ENCODE measurements at regions not wholly inside any gene's neighbourhood (a gene's known extent, or its start where the extent isn't known, plus 50 kb on each side); places are given as distances from the start of the nearest gene placed in this dataset.

- Histone ChIP-seq H3K4me1 (ENCODE audit: control insufficient read depth, insufficient read depth, low read length) (no peaks in the 10 kb centered on the region), H3K4me3 (ENCODE audit: low read depth in 2 of 2, low read length in 2 of 2) (no peak overlapping the region), H3K27me3 (ENCODE audit: control insufficient read depth, insufficient read depth, low read length) (no peaks in the 10 kb centered on the region), H3K27ac (ENCODE audit: low read length) (no peak overlapping the region), H3K9me3 (ENCODE audit: control insufficient read depth, insufficient read depth, low read depth, low read length) (no peaks in the 10 kb centered on the region), H3K36me3 (ENCODE audit: control insufficient read depth, insufficient read depth, low read length) (no peaks in the 10 kb centered on the region)
- TF ChIP-seq TCF7L2 (IDR thresholded peaks at IDR 0.05; ENCODE audit: low read depth, low read length) = no peak
- TF ChIP-seq, protein P1, sequence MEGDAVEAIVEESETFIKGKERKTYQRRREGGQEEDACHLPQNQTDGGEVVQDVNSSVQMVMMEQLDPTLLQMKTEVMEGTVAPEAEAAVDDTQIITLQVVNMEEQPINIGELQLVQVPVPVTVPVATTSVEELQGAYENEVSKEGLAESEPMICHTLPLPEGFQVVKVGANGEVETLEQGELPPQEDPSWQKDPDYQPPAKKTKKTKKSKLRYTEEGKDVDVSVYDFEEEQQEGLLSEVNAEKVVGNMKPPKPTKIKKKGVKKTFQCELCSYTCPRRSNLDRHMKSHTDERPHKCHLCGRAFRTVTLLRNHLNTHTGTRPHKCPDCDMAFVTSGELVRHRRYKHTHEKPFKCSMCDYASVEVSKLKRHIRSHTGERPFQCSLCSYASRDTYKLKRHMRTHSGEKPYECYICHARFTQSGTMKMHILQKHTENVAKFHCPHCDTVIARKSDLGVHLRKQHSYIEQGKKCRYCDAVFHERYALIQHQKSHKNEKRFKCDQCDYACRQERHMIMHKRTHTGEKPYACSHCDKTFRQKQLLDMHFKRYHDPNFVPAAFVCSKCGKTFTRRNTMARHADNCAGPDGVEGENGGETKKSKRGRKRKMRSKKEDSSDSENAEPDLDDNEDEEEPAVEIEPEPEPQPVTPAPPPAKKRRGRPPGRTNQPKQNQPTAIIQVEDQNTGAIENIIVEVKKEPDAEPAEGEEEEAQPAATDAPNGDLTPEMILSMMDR (IDR thresholded peaks at IDR 0.05) = no peak
- TF ChIP-seq POLR2AphosphoS5 (IDR thresholded peaks at IDR 0.05; ENCODE audit: low read depth, low read length) = no peak
- TF ChIP-seq, protein P2, sequence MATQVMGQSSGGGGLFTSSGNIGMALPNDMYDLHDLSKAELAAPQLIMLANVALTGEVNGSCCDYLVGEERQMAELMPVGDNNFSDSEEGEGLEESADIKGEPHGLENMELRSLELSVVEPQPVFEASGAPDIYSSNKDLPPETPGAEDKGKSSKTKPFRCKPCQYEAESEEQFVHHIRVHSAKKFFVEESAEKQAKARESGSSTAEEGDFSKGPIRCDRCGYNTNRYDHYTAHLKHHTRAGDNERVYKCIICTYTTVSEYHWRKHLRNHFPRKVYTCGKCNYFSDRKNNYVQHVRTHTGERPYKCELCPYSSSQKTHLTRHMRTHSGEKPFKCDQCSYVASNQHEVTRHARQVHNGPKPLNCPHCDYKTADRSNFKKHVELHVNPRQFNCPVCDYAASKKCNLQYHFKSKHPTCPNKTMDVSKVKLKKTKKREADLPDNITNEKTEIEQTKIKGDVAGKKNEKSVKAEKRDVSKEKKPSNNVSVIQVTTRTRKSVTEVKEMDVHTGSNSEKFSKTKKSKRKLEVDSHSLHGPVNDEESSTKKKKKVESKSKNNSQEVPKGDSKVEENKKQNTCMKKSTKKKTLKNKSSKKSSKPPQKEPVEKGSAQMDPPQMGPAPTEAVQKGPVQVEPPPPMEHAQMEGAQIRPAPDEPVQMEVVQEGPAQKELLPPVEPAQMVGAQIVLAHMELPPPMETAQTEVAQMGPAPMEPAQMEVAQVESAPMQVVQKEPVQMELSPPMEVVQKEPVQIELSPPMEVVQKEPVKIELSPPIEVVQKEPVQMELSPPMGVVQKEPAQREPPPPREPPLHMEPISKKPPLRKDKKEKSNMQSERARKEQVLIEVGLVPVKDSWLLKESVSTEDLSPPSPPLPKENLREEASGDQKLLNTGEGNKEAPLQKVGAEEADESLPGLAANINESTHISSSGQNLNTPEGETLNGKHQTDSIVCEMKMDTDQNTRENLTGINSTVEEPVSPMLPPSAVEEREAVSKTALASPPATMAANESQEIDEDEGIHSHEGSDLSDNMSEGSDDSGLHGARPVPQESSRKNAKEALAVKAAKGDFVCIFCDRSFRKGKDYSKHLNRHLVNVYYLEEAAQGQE (IDR thresholded peaks at IDR 0.05; ENCODE audit: insufficient read depth in 1 of 2, low read depth in 2 of 2, low read length in 1 of 2) = no peak
- TF ChIP-seq SIN3A (IDR thresholded peaks at IDR 0.05; ENCODE audit: borderline replicate concordance, insufficient read depth, low read depth, low read length) = no peak
- intact Hi-C loops (cut with micrococcal nuclease; ENCODE audit: unreplicated experiment) = no loop called here
- ChIA-PET CTCF (no interaction called here), POLR2A (no interaction called here)
- BruUV-seq (replicated peaks) = no TSS peak
- in situ Hi-C loops (cut with HindIII; ENCODE audit: low pct_unique_long_range_greater_than_20kb, low sequenced_read_pairs) = no loop called here
- no peak for DNase-seq (ENCODE audit: low read depth, low spot score)
- no peak for ATAC-seq
Observed at GRCh38 chrX:10831716-10832502, 211.5 kb upstream of the MID1 start.

DNA sequence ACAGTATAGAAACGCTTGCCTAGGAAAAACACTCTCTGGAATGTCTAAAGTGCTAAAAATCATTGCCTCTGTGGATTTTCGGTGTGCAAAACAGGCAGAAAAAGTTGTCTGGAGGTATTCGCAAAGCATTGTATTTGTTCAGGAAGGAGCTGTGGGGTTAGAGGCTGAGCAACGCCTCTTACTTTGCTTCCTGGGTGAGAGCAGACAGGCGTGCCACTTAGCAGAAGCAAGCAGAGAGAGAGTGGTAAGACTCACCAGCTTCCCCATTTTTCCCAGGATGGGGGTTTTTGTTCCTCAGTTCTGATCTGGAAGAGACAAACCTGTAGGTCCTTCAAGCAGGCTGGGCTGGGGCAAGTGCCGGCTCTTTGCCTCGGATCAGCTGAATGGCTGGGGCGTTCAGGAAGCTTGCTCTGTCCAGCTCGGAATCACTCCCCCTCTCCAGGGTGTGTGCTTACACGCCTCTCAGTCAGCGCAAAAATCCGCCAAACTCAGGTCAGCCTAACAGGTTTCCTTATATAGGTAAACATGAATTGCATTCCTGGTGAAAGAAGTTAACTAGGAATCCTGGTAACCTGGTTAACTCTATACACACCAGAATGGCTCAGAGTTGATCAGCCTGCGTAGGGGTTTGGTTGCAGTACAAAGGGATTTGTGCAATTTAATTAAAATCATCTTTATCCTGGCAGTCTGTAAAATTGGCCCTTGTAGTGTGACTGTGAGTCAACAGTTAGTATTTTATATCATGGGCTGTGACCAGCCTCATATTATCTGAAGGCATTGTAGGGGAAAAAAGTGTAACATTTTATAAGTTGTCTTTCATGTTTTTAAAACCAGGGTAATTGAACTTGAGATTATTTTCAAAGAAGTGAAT lies 213.1 kb upstream of the MID1 start:
- ChIA-PET CTCF (no interaction called here), POLR2A (no interaction called here)
- DNase-seq (ENCODE audit: low read depth, low spot score) = no peak
- Histone ChIP-seq H3K4me3 (ENCODE audit: low read depth in 2 of 2, low read length in 2 of 2) (peak overlapping the region; percentile 16 to 23; a peak in 3 of 4 replicates), H3K27ac (ENCODE audit: low read length) (no peak overlapping the region), H3K9me3 (ENCODE audit: control insufficient read depth, insufficient read depth, low read depth, low read length) (no peaks in the 10 kb centered on the region), H3K27me3 (ENCODE audit: control insufficient read depth, insufficient read depth, low read length) (no peaks in the 10 kb centered on the region), H3K4me1 (ENCODE audit: control insufficient read depth, insufficient read depth, low read length) (no peaks in the 10 kb centered on the region), H3K36me3 (ENCODE audit: control insufficient read depth, insufficient read depth, low read length) (no peaks in the 10 kb centered on the region)
- ATAC-seq = peak; percentile 77; the same call in 1 of the 2 replicates
- TF ChIP-seq, protein P2 (IDR thresholded peaks at IDR 0.05; ENCODE audit: insufficient read depth in 1 of 2, low read depth in 2 of 2, low read length in 1 of 2) = no peak; a peak in 1 of 4 replicates
- TF ChIP-seq, protein P1 (IDR thresholded peaks at IDR 0.05) = no peak
- TF ChIP-seq TCF7L2 (IDR thresholded peaks at IDR 0.05; ENCODE audit: low read depth, low read length) (no peak), POLR2AphosphoS5 (IDR thresholded peaks at IDR 0.05; ENCODE audit: low read depth, low read length) (no peak), SIN3A (IDR thresholded peaks at IDR 0.05; ENCODE audit: borderline replicate concordance, insufficient read depth, low read depth, low read length) (no peak)
- intact Hi-C loops (cut with micrococcal nuclease; ENCODE audit: unreplicated experiment) = no loop called here
- no TSS peak for BruUV-seq (replicated peaks)
- in situ Hi-C loops (cut with HindIII; ENCODE audit: low pct_unique_long_range_greater_than_20kb, low sequenced_read_pairs) = no loop called here

Measured in Panc1 (cell line).